HL-60 (cell line): ENCODE measurements at regions not wholly inside any gene's neighbourhood (a gene's known extent, or its start where the extent isn't known, plus 50 kb on each side); places are given as distances from the start of the nearest gene placed in this dataset.
A peak's percentile ranks its signal among the peaks of the same experiment; 100 is the strongest.

Experiments used
- DNase-seq, 2 experiments: peaks; one replicate each; pipeline ENCODE4 v3.0.0-alpha.2; 2010 to 2020; ENCODE audit warnings: low read depth in 1 of 2, low spot score in 1 of 2
- H3K27ac ChIP-seq: fragments of 250-450 bp; sonication (Bioruptor Pico); replicated peaks from 2 replicates; pipeline ENCODE4 v1.5.1; 2020; ENCODE audit warnings: mild to moderate bottlenecking, moderate library complexity
- H3K27me3 ChIP-seq: fragments of 250-450 bp; sonication (Bioruptor Pico); 2 replicates; pipeline ENCODE4 v1.5.1; 2021; ENCODE audit warnings: mild to moderate bottlenecking, moderate library complexity; ENCODE audit not compliant: insufficient read depth, poor library complexity, severe bottlenecking
- H3K4me3 ChIP-seq: replicated peaks from 2 replicates; pipeline ENCODE4 v1.5.1; 2011; ENCODE audit warnings: mild to moderate bottlenecking, control low read depth, low read length; ENCODE audit not compliant: insufficient read depth
- GABPA ChIP-seq: IDR thresholded peaks from 2 replicates; pipeline ENCODE4 v1.6.1; 2012; ENCODE audit warnings: low read depth
- POLR2AphosphoS5 ChIP-seq: IDR thresholded peaks from 2 replicates; pipeline ENCODE4 v1.6.1; 2012; ENCODE audit warnings: low read depth
- TF ChIP-seq, protein P1 (sequence below): IDR thresholded peaks from 2 replicates; pipeline ENCODE4 v1.6.1; 2012; ENCODE audit warnings: low read depth; ENCODE audit not compliant: insufficient replicate concordance
- TF ChIP-seq, protein P2 (sequence below): IDR thresholded peaks from one replicate; pipeline ENCODE4 v1.5.1; 2011; ENCODE audit warnings: low read length, control low read depth, inconsistent platforms; ENCODE audit not compliant: insufficient read depth

DNA sequence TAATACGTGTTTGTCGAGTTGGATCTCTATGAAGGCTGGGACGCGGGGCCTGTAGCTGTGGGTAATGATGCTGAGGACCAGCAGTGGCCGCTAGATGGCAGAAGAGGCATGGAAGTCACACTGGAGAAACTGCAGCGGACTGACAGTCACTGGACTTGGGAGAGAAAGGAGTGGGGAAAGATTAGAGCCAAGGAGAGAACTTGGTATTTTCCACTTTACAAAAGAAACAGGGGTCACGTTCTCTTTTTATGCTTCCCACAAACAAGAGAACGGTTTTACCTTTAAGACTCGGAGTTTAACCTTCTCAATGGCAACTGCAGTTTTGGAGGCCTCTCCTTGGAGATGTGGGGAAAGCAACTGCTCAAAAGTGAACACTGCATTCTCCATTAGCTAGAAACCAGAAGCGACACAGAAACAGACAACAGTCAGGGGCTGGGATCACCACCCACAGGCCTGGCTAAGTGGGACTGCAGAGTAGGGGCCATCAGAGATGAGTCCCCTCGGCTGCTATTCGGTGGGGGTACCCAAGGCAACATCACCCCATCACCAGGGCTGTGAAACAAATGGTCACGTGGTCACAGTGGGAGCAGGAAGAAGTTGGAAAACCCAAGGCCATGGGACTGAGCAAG is 51.1 kb upstream of the EDEM3 start:
- Histone ChIP-seq H3K27ac (peak overlapping the region; percentile 19; the same call in 1 of the 2 replicates), H3K4me3 (no peak overlapping the region), H3K27me3 (no peaks in the 10 kb centered on the region)
- peak; percentile 74 to 88 for DNase-seq
- TF ChIP-seq, protein P1, sequence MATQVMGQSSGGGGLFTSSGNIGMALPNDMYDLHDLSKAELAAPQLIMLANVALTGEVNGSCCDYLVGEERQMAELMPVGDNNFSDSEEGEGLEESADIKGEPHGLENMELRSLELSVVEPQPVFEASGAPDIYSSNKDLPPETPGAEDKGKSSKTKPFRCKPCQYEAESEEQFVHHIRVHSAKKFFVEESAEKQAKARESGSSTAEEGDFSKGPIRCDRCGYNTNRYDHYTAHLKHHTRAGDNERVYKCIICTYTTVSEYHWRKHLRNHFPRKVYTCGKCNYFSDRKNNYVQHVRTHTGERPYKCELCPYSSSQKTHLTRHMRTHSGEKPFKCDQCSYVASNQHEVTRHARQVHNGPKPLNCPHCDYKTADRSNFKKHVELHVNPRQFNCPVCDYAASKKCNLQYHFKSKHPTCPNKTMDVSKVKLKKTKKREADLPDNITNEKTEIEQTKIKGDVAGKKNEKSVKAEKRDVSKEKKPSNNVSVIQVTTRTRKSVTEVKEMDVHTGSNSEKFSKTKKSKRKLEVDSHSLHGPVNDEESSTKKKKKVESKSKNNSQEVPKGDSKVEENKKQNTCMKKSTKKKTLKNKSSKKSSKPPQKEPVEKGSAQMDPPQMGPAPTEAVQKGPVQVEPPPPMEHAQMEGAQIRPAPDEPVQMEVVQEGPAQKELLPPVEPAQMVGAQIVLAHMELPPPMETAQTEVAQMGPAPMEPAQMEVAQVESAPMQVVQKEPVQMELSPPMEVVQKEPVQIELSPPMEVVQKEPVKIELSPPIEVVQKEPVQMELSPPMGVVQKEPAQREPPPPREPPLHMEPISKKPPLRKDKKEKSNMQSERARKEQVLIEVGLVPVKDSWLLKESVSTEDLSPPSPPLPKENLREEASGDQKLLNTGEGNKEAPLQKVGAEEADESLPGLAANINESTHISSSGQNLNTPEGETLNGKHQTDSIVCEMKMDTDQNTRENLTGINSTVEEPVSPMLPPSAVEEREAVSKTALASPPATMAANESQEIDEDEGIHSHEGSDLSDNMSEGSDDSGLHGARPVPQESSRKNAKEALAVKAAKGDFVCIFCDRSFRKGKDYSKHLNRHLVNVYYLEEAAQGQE: no peak
- TF ChIP-seq, protein P2, sequence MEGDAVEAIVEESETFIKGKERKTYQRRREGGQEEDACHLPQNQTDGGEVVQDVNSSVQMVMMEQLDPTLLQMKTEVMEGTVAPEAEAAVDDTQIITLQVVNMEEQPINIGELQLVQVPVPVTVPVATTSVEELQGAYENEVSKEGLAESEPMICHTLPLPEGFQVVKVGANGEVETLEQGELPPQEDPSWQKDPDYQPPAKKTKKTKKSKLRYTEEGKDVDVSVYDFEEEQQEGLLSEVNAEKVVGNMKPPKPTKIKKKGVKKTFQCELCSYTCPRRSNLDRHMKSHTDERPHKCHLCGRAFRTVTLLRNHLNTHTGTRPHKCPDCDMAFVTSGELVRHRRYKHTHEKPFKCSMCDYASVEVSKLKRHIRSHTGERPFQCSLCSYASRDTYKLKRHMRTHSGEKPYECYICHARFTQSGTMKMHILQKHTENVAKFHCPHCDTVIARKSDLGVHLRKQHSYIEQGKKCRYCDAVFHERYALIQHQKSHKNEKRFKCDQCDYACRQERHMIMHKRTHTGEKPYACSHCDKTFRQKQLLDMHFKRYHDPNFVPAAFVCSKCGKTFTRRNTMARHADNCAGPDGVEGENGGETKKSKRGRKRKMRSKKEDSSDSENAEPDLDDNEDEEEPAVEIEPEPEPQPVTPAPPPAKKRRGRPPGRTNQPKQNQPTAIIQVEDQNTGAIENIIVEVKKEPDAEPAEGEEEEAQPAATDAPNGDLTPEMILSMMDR: peak; percentile 88
- TF ChIP-seq GABPA (no peak), POLR2AphosphoS5 (no peak)
